WTC11 (cell line): ENCODE measurements at regions not wholly inside any gene's neighbourhood (a gene's known extent, or its start where the extent isn't known, plus 50 kb on each side); places are given as distances from the start of the nearest gene placed in this dataset.

ENCODE experiments used
- ATAC-seq: fragments of 200-7000 bp; cut with Tn5 transposase; 2 replicates; pipeline ENCODE4 v1.10.0; 2021; ENCODE audit warnings: mild to moderate bottlenecking, moderate library complexity
- CTCF ChIA-PET: fragments of 300-600 bp; sonication (Branson Sonifier 250); formaldehyde crosslinking; loops from one replicate; lab custom pipeline; 2021; ENCODE audit warnings: antibody characterized with exemption; lab: Charles Lee
- POLR2A ChIA-PET: fragments of 350-600 bp; sonication (Branson Sonifier 250); formaldehyde crosslinking; loops from one replicate; lab custom pipeline; 2021; ENCODE audit warnings: antibody characterized with exemption; lab: Charles Lee
- DNase-seq: peaks from one replicate; pipeline ENCODE4 v3.0.0; 2021; ENCODE audit warnings: low spot score
- H3K27ac Mint-ChIP-seq: 2 replicates; pipeline ENCODE4 v1.8.0; 2021; ENCODE audit warnings: mixed read lengths
- H3K27me3 Mint-ChIP-seq: 2 replicates; pipeline ENCODE4 v1.8.0; 2021; ENCODE audit warnings: low read depth, mild to moderate bottlenecking, moderate library complexity, mixed read lengths
- H3K36me3 Mint-ChIP-seq: 2 replicates; pipeline ENCODE4 v1.8.0; 2021; ENCODE audit warnings: mixed read lengths
- H3K4me1 Mint-ChIP-seq: 2 replicates; pipeline ENCODE4 v1.8.0; 2022; ENCODE audit warnings: mixed read lengths
- H3K4me3 Mint-ChIP-seq: 2 replicates; pipeline ENCODE4 v1.8.0; 2021; ENCODE audit warnings: mild to moderate bottlenecking, moderate library complexity, mixed read lengths
- H3K9me3 Mint-ChIP-seq: 2 replicates; pipeline ENCODE4 v1.8.0; 2021; ENCODE audit warnings: mixed read lengths
- AFF4 ChIP-seq: sonication (generic); formaldehyde crosslinking; IDR thresholded peaks from 2 replicates; pipeline ENCODE4 v1.8.1; 2023; ENCODE audit warnings: mild to moderate bottlenecking, missing genetic modification reagents, borderline replicate concordance
- ATF2 ChIP-seq: sonication (generic); formaldehyde crosslinking; IDR thresholded peaks from 2 replicates; pipeline ENCODE4 v1.8.1; 2022; ENCODE audit warnings: low read depth, missing genetic modification reagents, borderline replicate concordance
- ETV6 ChIP-seq: sonication (generic); formaldehyde crosslinking; IDR thresholded peaks from 2 replicates; pipeline ENCODE4 v1.8.1; 2022; ENCODE audit warnings: mild to moderate bottlenecking, missing genetic modification reagents
- FOXK1 ChIP-seq: sonication (generic); formaldehyde crosslinking; IDR thresholded peaks from 2 replicates; pipeline ENCODE4 v1.8.0; 2022; ENCODE audit warnings: mild to moderate bottlenecking, moderate library complexity, missing genetic modification reagents
- FOXP4 ChIP-seq: sonication (generic); formaldehyde crosslinking; IDR thresholded peaks from 2 replicates; pipeline ENCODE4 v1.8.0; 2022; ENCODE audit warnings: mild to moderate bottlenecking, missing genetic modification reagents
- IRF1 ChIP-seq: sonication (generic); formaldehyde crosslinking; IDR thresholded peaks from 2 replicates; pipeline ENCODE4 v1.8.0; 2023; ENCODE audit warnings: missing genetic modification reagents
- IRF2 ChIP-seq: sonication (generic); formaldehyde crosslinking; IDR thresholded peaks from 2 replicates; pipeline ENCODE4 v1.8.0; 2022; ENCODE audit warnings: low read depth, missing genetic modification reagents, borderline replicate concordance
- MLX ChIP-seq: sonication (generic); formaldehyde crosslinking; IDR thresholded peaks from 2 replicates; pipeline ENCODE4 v1.8.1; 2023; ENCODE audit warnings: mild to moderate bottlenecking, missing genetic modification reagents, moderate library complexity
- NFATC4 ChIP-seq: fragments of 250-450 bp; sonication (Bioruptor Pico); IDR thresholded peaks from 2 replicates; pipeline ENCODE4 v1.9.0; 2021; ENCODE audit warnings: mild to moderate bottlenecking
- NFE2L1 ChIP-seq: sonication (generic); formaldehyde crosslinking; IDR thresholded peaks from 2 replicates; pipeline ENCODE4 v1.8.1; 2023; ENCODE audit warnings: missing genetic modification reagents
- NR2C2 ChIP-seq: sonication (generic); formaldehyde crosslinking; IDR thresholded peaks from 2 replicates; pipeline ENCODE4 v1.8.0; 2022; ENCODE audit warnings: mild to moderate bottlenecking, missing genetic modification reagents
- OVOL2 ChIP-seq: fragments of 250-450 bp; sonication (Bioruptor Pico); IDR thresholded peaks from 2 replicates; pipeline ENCODE4 v1.9.0; 2021; ENCODE audit warnings: mild to moderate bottlenecking, borderline replicate concordance
- PRRX2 ChIP-seq: fragments of 250-450 bp; sonication (Bioruptor Pico); IDR thresholded peaks from 2 replicates; pipeline ENCODE4 v1.8.0; 2021; ENCODE audit warnings: mild to moderate bottlenecking
- STAT6 ChIP-seq: sonication (generic); formaldehyde crosslinking; conservative IDR thresholded peaks from 2 replicates; pipeline ENCODE4 v1.8.1; 2023; ENCODE audit warnings: mild to moderate bottlenecking, low read depth, missing genetic modification reagents, moderate library complexity
- TCF7 ChIP-seq: sonication (generic); formaldehyde crosslinking; IDR thresholded peaks from 2 replicates; pipeline ENCODE4 v1.8.0; 2022; ENCODE audit warnings: mild to moderate bottlenecking, low read depth, missing genetic modification reagents, moderate library complexity
- USF2 ChIP-seq: sonication (generic); formaldehyde crosslinking; IDR thresholded peaks from 2 replicates; pipeline ENCODE4 v1.8.1; 2023; ENCODE audit warnings: mild to moderate bottlenecking, missing genetic modification reagents, moderate library complexity
- ZBTB21 ChIP-seq: sonication (generic); formaldehyde crosslinking; IDR thresholded peaks from 2 replicates; pipeline ENCODE4 v1.8.1; 2023; ENCODE audit warnings: mild to moderate bottlenecking, missing genetic modification reagents, borderline replicate concordance
- ZBTB43 ChIP-seq: sonication (generic); formaldehyde crosslinking; IDR thresholded peaks from 2 replicates; pipeline ENCODE4 v1.8.1; 2023; ENCODE audit warnings: mild to moderate bottlenecking, missing genetic modification reagents
- ZNF121 ChIP-seq: sonication (generic); formaldehyde crosslinking; IDR thresholded peaks from 2 replicates; pipeline ENCODE4 v1.8.0; 2023; ENCODE audit warnings: missing genetic modification reagents
- ZNF317 ChIP-seq: sonication (generic); formaldehyde crosslinking; IDR thresholded peaks from 2 replicates; pipeline ENCODE4 v1.8.1; 2023; ENCODE audit warnings: low read depth, mild to moderate bottlenecking, moderate library complexity, missing genetic modification reagents, borderline replicate concordance
- ZNF396 ChIP-seq: fragments of 250-450 bp; sonication (Bioruptor Pico); IDR thresholded peaks from 2 replicates; pipeline ENCODE4 v1.8.0; 2021; ENCODE audit warnings: mild to moderate bottlenecking, moderate library complexity, borderline replicate concordance
- ZNF416 ChIP-seq: fragments of 250-450 bp; sonication (Bioruptor Pico); IDR thresholded peaks from 2 replicates; pipeline ENCODE4 v1.9.0; 2021; ENCODE audit warnings: mild to moderate bottlenecking, inconsistent platforms

GRCh38 chr1:194647118-194647517, 1460.7 kb upstream of the B3GALT2 start:
- CTCF ChIA-PET, result no interaction called here
- no peak for DNase-seq
- H3K4me3 Mint-ChIP-seq, result no peak overlapping the region
- no peak overlapping the region for H3K27ac Mint-ChIP-seq
- TF ChIP-seq ZNF416 (CRISPR knock-in tag) (no peak), ZBTB43 (CRISPR knock-in tag) (no peak), OVOL2 (no peak), ZBTB21 (CRISPR knock-in tag) (no peak)
- TF ChIP-seq, all 79 proteins: peak for 0
- no peak for ATAC-seq
- POLR2A ChIA-PET, result no interaction called here
- Mint-ChIP-seq H3K27me3 (no peaks in the 10 kb centered on the region), H3K4me1 (no peaks in the 10 kb centered on the region), H3K36me3 (no peaks in the 10 kb centered on the region), H3K9me3 (peaks cover 5% of the 10 kb centered on the region)

- H3K4me1 Mint-ChIP-seq, result no peaks in the 10 kb centered on the region
- ATAC-seq, result no peak
- TF ChIP-seq NFE2L1 (CRISPR knock-in tag), result no peak
- TF ChIP-seq MLX (CRISPR knock-in tag), result no peak
- TF ChIP-seq PRRX2, result no peak
- TF ChIP-seq STAT6 (CRISPR knock-in tag), result no peak
- no peak for TF ChIP-seq ZNF121
- no peak for TF ChIP-seq FOXP4 (CRISPR knock-in tag)
- TF ChIP-seq ATF2 (CRISPR knock-in tag), result no peak
- TF ChIP-seq FOXK1 (CRISPR knock-in tag), result no peak
- no peak for TF ChIP-seq ZNF396
- no peak for TF ChIP-seq TCF7 (CRISPR knock-in tag)
- TF ChIP-seq IRF2, result no peak
- TF ChIP-seq AFF4, result no peak
- no peak for TF ChIP-seq NFATC4 (CRISPR knock-in tag)
- TF ChIP-seq ETV6 (CRISPR knock-in tag), result no peak
- no peak for TF ChIP-seq IRF1 (CRISPR knock-in tag)
- TF ChIP-seq ZNF317, result no peak
- no peak for TF ChIP-seq NR2C2
- no peak for TF ChIP-seq USF2
- TF ChIP-seq, all 79 proteins: peak for 0
- Mint-ChIP-seq H3K36me3 (peaks cover 7% of the 10 kb centered on the region), H3K4me3 (no peak overlapping the region), H3K9me3 (peaks cover 28% of the 10 kb centered on the region), H3K27me3 (no peaks in the 10 kb centered on the region), H3K27ac (no peak overlapping the region)
- POLR2A ChIA-PET, result interaction anchor here (0.5 kb wide), 1 partner anchor 209 kb away, joined by 6 read pairs; no protein-coding TSS in a partner anchor
- DNase-seq, result no peak
- CTCF ChIA-PET, result no interaction called here
Measured at GRCh38 chr1:194644528-194644927, 1458.1 kb upstream of the B3GALT2 start.
